ENCODE measurements at regions not wholly inside any gene's neighbourhood (a gene's known extent, or its start where the extent isn't known, plus 50 kb on each side); places are given as distances from the start of the nearest gene placed in this dataset.

DNA sequence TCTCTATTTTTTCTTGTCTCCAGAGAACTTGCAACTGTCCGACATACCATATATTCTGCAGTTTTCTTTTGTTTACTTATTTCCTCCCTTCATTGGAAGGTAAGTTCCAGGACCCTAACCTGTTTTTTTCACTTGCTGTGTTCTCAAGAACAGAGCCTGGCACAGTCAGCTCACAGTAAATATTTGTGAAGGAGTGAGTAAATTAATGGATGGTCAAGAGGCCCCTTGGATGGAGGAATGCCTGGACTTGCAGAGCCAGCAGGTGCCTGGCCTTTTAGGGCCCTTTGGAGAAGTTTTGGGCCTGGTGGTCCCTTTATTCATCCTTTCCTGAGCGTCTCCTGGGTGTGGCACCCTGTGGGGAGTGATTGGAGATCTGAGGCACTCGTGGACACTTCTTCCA is 182.1 kb upstream of the POU3F1 start:
- no peak for TF ChIP-seq CTCF (IDR thresholded peaks at IDR 0.05; ENCODE audit: insufficient read depth, low read length, poor library complexity, severe bottlenecking)
- no peak for TF ChIP-seq EZH2phosphoT487 (conservative IDR thresholded peaks at IDR 0.05; ENCODE audit: low read length)
